H1 (cell line): ENCODE measurements at regions not wholly inside any gene's neighbourhood (a gene's known extent, or its start where the extent isn't known, plus 50 kb on each side); places are given as distances from the start of the nearest gene placed in this dataset.

Source experiments
- CBX8 ChIP-seq: fragments of 300-800, 300-1000 bp; sonication (generic); IDR thresholded peaks from 2 replicates; pipeline ENCODE4 v1.7.1; 2016; ENCODE audit warnings: low read depth, low read length, borderline replicate concordance
- CEBPB ChIP-seq: IDR thresholded peaks from 2 replicates; pipeline ENCODE4 v1.6.1; 2012; ENCODE audit warnings: low read depth, low read length
- CHD7 ChIP-seq: fragments of 300-600 bp; sonication (generic); IDR thresholded peaks from 2 replicates; pipeline ENCODE4 v1.7.1; 2012; ENCODE audit warnings: low read length, moderate library complexity, mild to moderate bottlenecking, inconsistent platforms; ENCODE audit not compliant: insufficient replicate concordance
- CREB1 ChIP-seq: IDR thresholded peaks from 2 replicates; pipeline ENCODE4 v1.6.1; 2012; ENCODE audit warnings: inconsistent platforms

- no peak for TF ChIP-seq CHD7
- TF ChIP-seq CBX8 = no peak
- TF ChIP-seq CREB1 = no peak
- TF ChIP-seq CEBPB = no peak
These were observed 311.9 kb upstream of the GNAI1 start (continued) for GRCh38 chr7:79822620-79823240.
